ENCODE measurements at regions not wholly inside any gene's neighbourhood (a gene's known extent, or its start where the extent isn't known, plus 50 kb on each side); places are given as distances from the start of the nearest gene placed in this dataset.
"Not testable (repeated sequence)": the region's sequence is repeated elsewhere in the genome, so short reads cannot be mapped to it uniquely, and the experiment has no call there.

DNA sequence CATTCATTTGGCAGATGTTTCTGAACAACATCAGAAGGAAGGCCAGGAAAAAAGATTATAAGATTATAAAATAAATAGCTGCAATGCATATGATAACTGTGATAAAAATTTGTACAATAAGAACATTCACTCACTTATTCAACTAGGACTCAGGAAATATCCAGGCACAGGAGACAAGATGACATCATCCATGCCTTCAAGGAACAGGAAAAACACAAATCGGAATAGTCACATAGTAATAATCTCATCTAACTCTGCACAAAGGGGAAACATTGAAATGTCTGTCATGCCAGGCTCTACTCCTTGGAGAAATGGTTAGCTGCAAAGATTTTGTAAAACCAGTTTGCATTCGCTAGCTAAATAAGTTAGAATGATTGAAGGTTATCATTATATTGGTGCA is 233.5 kb upstream of the AGTR1 start:
- DNase-seq (ENCODE audit: low read depth in 3 of 3) = no peak

DNA sequence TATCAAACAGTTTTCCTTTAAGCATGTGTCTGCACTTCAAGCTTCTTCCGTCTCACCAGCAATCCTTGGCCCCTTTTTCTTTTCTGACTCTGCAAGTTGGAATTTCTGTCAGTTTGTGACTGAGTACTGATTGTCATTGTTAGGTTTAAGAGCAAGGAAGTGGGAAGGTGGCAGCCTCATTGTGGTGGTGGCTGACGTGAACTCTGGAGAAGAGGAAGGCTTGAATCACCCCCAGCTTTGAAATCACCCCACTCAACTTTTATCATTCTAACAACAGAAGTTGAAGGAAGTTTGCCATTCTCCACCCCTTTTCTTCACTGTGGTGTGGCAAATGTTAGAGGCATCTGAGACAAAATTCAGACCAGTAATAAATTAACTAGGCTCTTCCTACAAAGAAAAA is 231.6 kb upstream of the AGTR1 start:
- DNase-seq (ENCODE audit: low read depth in 3 of 3) = no peak

- no peak for DNase-seq (ENCODE audit: low read depth in 3 of 3)
These were observed 230.5 kb upstream of the AGTR1 start for GRCh38 chr3:148466980-148467740.

DNA sequence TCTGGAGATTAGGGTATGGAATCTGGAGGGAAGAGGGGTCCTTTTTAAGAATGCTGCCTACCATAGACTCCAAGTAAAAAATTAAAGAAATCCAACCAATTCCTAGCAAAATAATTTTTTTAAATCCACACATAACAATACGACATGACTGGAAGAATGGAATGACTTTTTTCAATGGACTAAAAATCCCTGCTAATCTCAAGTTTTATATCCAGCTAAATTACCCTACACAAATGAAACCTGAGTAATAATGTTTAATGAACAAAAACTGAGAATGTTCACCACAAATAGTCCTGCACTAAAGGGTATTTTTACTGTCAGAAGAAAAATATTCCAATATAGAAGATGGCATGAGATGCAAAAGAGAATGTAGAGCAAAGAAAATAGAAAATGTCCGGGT is 220.3 kb upstream of the AGTR1 start:
- no peak for DNase-seq (ENCODE audit: low read depth in 3 of 3)

- DNase-seq (ENCODE audit: low read depth in 3 of 3) = no peak
These were observed 204.1 kb upstream of the AGTR1 start for GRCh38 chr3:148493631-148494030.

DNA sequence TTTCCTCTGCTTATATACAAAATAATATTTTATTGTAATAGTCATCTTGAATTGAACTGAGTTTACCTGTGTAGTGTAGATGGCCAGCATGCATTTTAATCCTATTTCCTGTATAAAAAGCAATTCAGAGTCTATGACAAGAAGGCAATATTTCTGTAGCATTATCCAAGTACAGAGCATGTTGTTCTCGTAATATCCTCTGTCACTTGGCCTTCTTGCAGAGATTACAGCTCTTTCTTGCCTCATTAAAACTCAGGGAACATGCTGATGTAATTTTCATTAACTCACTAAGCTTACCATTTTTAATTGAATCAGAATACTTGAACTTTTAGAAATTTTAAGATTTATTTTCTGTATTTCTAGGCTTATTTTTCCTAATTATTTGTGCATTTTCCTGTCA is 203.3 kb upstream of the AGTR1 start:
- no peak for DNase-seq (ENCODE audit: low read depth in 3 of 3)

- DNase-seq (ENCODE audit: low read depth in 3 of 3) = no peak
These were observed 196.8 kb upstream of the AGTR1 start for GRCh38 chr3:148500881-148501280.

GRCh38 chr3:148510116-148510515 is 187.6 kb upstream of the AGTR1 start:
- no peak for DNase-seq (ENCODE audit: low read depth in 3 of 3)

DNA sequence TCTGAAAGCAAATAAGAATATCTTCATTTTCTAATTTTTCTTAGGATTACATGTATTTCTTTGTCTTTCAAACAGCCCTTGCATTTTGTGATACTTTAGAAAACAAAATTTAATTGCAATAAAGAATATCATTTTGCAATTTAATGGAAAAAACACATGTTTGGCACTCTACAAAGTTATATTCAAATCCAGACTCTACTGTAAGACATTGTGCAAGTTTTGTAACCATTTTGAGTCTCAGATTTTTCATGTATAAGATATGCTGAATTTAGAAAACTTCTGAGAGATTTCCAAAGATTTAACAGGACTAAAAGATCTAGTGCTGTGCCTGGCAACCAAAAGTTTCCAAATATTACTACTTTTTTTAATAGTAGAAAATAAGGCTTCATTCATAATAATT is 187.1 kb upstream of the AGTR1 start:
- DNase-seq (ENCODE audit: low read depth in 3 of 3) = no peak

DNA sequence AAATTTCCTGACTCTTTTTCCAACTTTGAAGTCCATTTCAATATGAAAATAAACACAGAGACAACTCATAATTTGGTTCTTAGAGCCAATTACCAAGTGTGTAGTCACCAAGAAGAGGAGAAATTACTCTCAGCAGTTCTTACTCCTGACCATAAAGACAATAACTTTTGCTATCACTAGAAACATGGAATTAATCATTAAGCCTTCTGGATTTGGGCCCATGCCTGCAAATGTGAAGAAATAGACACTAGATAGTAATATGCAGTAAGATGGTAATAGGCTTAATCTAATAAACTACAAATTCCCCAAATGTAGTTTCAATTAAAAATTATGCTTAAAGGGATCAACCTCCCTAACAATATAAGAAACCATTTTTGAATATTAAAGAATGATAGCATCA is 185.1 kb upstream of the AGTR1 start:
- no peak for DNase-seq (ENCODE audit: low read depth in 3 of 3)

- no peak for DNase-seq (ENCODE audit: low read depth in 3 of 3)
These were observed 184.6 kb upstream of the AGTR1 start for GRCh38 chr3:148513096-148513543.

DNA sequence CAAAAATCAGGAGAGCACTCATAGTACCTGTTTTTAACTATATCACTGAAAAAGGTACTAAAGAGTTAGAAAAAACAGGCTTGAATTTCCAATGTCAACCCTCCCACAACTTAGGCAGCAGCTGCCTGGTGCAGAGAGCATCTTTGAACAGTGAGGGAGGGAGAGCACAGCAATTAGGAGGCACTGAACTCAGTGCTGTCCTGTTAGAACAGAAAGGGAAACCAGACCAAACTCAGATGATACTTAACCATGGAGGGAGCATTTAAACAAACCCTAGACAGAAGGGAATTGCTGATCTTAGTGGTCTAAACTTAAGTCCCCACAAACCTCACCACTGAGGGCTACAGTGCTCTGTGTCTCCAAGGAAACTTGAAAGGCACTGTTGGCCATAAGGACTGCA is 179.2 kb upstream of the AGTR1 start:
- no peak for DNase-seq (ENCODE audit: low read depth in 3 of 3)

DNA sequence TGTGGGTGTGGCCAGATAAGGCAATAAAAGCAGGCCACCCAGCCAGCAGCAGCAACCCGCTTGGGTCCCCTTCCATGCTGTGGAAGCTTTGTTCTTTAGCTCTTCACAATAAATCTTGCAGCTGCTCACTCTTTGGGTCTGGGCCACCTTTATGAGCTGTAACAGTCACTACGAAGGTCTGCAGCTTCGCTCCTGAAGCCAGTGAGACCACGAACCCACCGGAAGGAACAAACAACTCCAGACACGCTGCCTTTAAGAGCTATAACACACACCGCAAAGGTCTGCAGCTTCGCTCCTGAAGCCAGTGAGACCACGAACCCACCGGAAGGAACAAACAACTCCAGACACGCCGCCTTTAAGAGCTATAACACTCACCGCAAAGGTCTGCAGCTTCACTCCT is 172.1 kb upstream of the AGTR1 start:
- not testable (repeated sequence) for DNase-seq (ENCODE audit: low read depth in 3 of 3)

DNA sequence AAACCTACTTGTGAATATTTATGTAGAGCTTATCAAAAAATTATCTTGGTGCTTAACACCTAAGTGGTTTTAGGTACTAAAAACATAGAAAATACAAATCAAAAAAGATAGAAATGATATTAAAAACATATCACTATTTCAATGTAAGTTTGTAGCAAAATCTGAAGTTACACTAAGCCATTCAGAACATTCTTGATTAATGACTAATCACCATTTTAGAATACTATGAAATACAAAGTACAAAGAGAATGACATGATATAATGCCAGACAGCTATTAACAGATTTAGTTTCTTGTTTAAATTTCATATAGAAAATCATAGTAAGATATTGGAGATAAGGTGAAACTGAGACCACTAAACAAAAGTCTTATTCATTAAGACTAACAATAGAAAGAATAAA is 169.7 kb upstream of the AGTR1 start:
- no peak for DNase-seq (ENCODE audit: low read depth in 3 of 3)

- DNase-seq (ENCODE audit: low read depth in 3 of 3) = no peak
These were observed 165.9 kb upstream of the AGTR1 start for GRCh38 chr3:148531836-148532235.

- DNase-seq (ENCODE audit: low read depth in 3 of 3) = no peak
These were observed 165.4 kb upstream of the AGTR1 start for GRCh38 chr3:148532326-148532725.

- no peak for DNase-seq (ENCODE audit: low read depth in 3 of 3)
These were observed 164.9 kb upstream of the AGTR1 start for GRCh38 chr3:148532774-148533173.

DNA sequence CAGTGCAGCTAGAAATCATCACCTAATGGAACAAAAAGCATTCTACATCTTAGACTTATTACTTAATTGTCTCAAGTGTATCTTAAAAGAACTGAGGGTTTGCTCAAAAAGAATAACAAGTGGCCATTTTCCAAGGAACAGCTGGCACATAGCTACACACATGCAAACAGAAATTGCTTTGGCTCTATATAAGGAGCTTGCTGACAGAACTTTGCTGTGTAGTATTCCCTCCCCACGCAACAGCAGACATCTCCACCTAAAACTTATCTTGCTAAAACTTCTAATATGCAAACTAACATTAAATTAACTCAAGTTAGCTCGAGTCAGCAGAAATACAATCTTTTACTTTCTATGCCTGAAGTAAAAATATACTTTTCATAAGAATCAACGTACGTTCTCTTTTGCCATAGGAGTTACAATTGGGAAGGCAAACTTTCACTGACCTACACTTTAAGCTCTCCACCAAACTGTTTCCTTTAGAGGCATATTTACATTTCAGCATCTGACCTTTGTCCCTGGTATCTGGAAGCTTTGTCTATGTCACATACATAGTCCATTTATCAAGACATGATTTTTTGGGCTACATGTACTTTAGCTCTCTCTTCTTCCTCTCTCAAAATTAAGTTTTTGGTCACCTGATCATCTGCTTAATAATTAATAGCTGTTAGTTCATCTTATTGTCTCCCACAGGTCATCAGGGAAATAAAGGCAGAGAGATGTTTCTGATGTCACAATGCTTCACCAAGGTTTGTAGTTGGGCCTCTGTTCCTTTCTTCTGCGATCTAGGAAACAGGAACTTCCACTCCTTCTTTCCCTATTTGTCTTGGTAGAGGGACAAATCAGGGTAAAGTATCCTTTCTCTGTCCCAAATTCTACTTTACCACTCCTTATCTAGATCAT is 163.4 kb upstream of the AGTR1 start:
- no peak for DNase-seq (ENCODE audit: low read depth in 3 of 3)

- no peak for DNase-seq (ENCODE audit: low read depth in 3 of 3)
These were observed 162.7 kb upstream of the AGTR1 start for GRCh38 chr3:148535001-148535400.

DNA sequence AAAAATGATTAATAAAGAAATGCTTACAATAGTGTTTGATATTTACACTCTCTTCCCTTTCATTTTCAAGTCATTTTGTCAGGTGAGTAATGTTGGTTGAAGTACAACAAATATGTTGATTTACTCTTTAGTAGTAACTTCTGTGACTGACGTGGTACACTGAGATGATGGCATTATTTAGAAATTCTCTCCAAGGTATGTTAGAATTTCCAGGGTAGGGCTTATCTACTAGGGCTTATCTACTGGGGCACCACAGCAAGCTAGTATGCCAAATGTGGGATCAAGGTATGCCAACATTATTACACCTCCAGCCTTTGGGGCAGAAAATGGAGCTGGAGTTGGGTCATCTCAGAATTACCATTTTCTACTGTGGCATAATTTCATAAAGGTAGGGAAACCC is 157.4 kb upstream of the AGTR1 start:
- DNase-seq (ENCODE audit: low read depth in 3 of 3) = no peak

DNA sequence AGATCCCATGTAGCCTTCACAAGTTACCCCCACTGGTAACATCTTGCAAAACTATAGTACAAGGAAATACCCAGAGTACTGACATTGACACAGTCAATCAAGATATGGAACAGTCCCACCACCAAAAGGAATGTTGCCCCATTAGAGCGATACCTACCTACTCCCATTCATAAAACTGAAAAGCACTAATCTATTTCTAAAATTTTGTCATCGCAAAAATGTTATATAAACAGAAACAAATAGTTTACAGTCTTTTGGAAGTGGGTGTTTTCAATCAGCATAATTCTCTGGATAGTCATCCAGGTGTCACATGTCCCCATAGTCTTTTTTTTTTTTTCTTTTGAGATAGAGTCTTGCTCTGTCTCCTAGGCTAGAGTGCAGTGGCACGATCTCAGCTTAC is 156.9 kb upstream of the AGTR1 start:
- no peak for DNase-seq (ENCODE audit: low read depth in 3 of 3)

DNA sequence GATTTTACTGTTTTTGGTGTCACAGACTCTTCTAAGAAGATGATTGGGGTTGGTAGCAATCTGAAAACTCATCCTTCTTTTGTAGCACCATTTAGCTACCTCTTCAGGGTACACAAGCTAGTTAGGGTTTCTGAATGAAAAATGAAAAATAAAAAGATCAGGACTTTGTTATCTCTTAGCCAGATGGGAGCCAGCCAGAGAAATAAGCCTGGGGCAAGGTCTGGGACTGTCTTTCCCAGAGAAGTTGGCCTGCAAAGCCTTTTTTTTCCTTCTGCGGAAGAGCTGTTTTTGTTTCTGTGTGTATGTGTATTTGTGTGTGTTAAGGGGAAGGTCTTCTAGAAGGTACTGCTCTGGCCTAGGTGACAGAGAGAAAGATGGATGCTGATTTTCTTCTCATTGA is 150.7 kb upstream of the AGTR1 start:
- no peak for DNase-seq (ENCODE audit: low read depth in 3 of 3)

GRCh38 chr3:148551767-148552260 is 145.9 kb upstream of the AGTR1 start:
- DNase-seq (ENCODE audit: low read depth in 3 of 3) = no peak
